ENCODE measurements at regions not wholly inside any gene's neighbourhood (a gene's known extent, or its start where the extent isn't known, plus 50 kb on each side); places are given as distances from the start of the nearest gene placed in this dataset.
"Not testable (repeated sequence)": the region's sequence is repeated elsewhere in the genome, so short reads cannot be mapped to it uniquely, and the experiment has no call there.

GRCh38 chr2:59236723-59237122 is 995.6 kb upstream of the FANCL start:
- Mint-ChIP-seq H3K27ac (no peak overlapping the region), H3K36me3 (ENCODE audit: low read depth) (no peaks in the 10 kb centered on the region), H3K4me1 (no peaks in the 10 kb centered on the region), H3K9me3 (ENCODE audit: low read depth) (no peaks in the 10 kb centered on the region), H3K27me3 (no peaks in the 10 kb centered on the region), H3K4me3 (no peak overlapping the region)
- intact Hi-C loops (cut with DNase I, micrococcal nuclease) = no loop called here
- POLR2A ChIA-PET = no interaction called here
- CTCF ChIA-PET = no interaction called here
- DNase-seq (no peak), ATAC-seq (no peak)

DNA sequence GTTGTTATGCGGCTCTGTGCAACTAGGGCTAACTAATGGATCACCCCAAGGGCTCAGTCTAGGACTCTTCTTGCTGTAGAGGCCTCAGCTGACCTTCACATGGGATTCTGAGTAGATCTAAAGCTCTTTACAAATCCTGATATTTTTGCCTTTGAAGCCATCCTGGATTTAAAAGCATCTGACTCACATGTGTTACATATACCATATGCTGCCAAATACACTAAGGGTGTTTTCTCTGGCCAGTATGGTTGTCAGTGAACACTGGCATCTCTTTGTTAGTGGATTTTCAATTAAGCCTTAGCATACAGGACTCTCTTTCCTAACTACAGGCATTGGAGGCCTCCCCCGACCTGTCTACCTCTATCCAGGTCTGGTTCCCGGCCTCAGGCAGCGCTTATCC is 992.8 kb upstream of the FANCL start:
- ChIA-PET POLR2A (no interaction called here), CTCF (interaction anchor here (0.7 kb wide), 1 partner anchor 50 kb away, joined by 3 read pairs; no protein-coding TSS in a partner anchor)
- ATAC-seq = no peak

DNA sequence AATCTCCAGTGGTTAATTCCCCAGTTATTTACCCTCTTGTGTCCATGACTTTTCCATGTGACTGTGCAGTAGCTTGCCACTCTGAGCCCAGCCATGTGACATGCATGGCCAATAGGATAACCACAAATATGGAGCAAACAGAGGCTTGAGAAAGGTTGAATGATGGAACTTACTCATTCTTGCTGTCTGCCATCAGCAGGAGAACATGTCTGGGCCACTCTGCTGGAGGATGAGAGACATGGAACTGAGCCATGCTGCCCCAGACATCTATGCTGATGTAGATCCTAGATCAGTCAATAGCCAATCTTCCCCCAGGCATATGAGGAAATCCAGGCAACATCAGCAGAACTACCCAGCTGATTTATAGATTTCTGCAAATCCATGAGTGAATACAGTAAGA is 992.3 kb upstream of the FANCL start:
- H3K4me1 Mint-ChIP-seq = no peaks in the 10 kb centered on the region
- ChIA-PET CTCF (interaction anchor here (0.7 kb wide), 1 partner anchor 50 kb away, joined by 3 read pairs; no protein-coding TSS in a partner anchor), POLR2A (no interaction called here)
- DNase-seq (no peak), ATAC-seq (no peak)
- H3K36me3 Mint-ChIP-seq (ENCODE audit: low read depth) = no peaks in the 10 kb centered on the region
- H3K4me3 Mint-ChIP-seq = no peak overlapping the region
- H3K9me3 Mint-ChIP-seq (ENCODE audit: low read depth) = no peaks in the 10 kb centered on the region
- intact Hi-C loops (cut with DNase I, micrococcal nuclease) = no loop called here
- no peak overlapping the region for H3K27ac Mint-ChIP-seq
- H3K27me3 Mint-ChIP-seq = no peaks in the 10 kb centered on the region

More for the DNA sequence above, 992.8 kb upstream of the FANCL start:
- Mint-ChIP-seq H3K27ac (no peak overlapping the region), H3K27me3 (no peaks in the 10 kb centered on the region), H3K9me3 (ENCODE audit: low read depth) (no peaks in the 10 kb centered on the region), H3K4me1 (no peaks in the 10 kb centered on the region), H3K4me3 (no peak overlapping the region), H3K36me3 (ENCODE audit: low read depth) (no peaks in the 10 kb centered on the region)
- intact Hi-C loops (cut with DNase I, micrococcal nuclease) = no loop called here
- no peak for DNase-seq

GRCh38 chr2:59232394-59233165 is 991.5 kb upstream of the FANCL start:
- Mint-ChIP-seq H3K4me3 (no peak overlapping the region), H3K27ac (no peak overlapping the region), H3K27me3 (no peaks in the 10 kb centered on the region), H3K36me3 (ENCODE audit: low read depth) (no peaks in the 10 kb centered on the region), H3K4me1 (no peaks in the 10 kb centered on the region), H3K9me3 (ENCODE audit: low read depth) (no peaks in the 10 kb centered on the region)
- intact Hi-C loops (cut with DNase I, micrococcal nuclease) = no loop called here
- DNase-seq = no peak
- ATAC-seq = no peak
- POLR2A ChIA-PET = no interaction called here
- CTCF ChIA-PET = interaction anchor here (0.6 kb wide), 1 partner anchor 118 kb away, joined by 3 read pairs; no protein-coding TSS in a partner anchor

DNA sequence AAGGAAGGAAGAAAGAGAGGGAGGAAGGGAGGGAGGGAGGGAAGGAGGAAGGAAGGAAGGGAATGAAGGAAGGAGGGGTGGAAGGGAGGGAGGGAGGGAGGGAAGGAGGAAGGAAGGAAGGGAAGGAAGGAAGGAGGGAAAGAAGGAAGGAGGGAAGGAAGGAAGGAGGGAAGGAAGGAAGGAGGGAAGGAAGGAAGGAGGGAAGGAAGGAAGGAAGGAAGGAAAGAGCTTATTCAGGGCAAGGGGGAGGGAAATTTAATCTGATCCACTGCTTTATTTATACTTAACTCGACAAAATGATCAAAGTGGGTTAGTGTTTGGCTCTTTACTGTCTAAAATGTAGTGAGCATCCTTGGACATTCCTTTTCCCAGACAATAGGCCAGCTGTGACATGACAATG is 985.2 kb upstream of the FANCL start:
- H3K27me3 Mint-ChIP-seq; intact Hi-C loops (cut with DNase I, micrococcal nuclease); DNase-seq; H3K36me3 Mint-ChIP-seq (ENCODE audit: low read depth); H3K9me3 Mint-ChIP-seq (ENCODE audit: low read depth); H3K4me1 Mint-ChIP-seq; H3K27ac Mint-ChIP-seq; POLR2A ChIA-PET; H3K4me3 Mint-ChIP-seq; CTCF ChIA-PET; ATAC-seq: not testable (repeated sequence)

GRCh38 chr2:59223742-59224141 is 982.6 kb upstream of the FANCL start:
- intact Hi-C loops (cut with DNase I, micrococcal nuclease) = no loop called here
- peaks cover 4% of the 10 kb centered on the region for H3K27me3 Mint-ChIP-seq
- CTCF ChIA-PET = no interaction called here
- no peak overlapping the region for H3K27ac Mint-ChIP-seq
- no peaks in the 10 kb centered on the region for H3K36me3 Mint-ChIP-seq (ENCODE audit: low read depth)
- no peaks in the 10 kb centered on the region for H3K4me1 Mint-ChIP-seq
- no peaks in the 10 kb centered on the region for H3K9me3 Mint-ChIP-seq (ENCODE audit: low read depth)
- no peak for DNase-seq
- POLR2A ChIA-PET = no interaction called here
- no peak overlapping the region for H3K4me3 Mint-ChIP-seq
- ATAC-seq = no peak

DNA sequence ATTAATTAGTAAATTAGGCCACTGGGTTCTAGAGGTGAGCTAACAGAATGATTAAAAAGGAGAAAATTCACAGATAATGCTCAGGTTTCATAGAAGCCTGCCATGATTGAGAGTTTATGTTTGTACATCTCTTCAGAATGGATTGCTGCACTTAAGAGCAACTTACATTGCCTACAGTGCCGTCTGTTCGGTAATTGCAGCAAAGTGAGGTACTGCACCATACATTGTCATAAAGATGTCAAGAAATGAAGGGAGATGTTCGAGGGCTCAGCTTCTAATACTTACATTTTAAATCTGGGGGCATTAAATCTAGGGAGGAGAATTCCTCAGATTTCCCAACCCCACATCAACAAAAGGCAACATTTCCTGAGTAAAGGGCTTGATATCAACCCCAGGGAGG is 976.2 kb upstream of the FANCL start:
- DNase-seq (no peak), ATAC-seq (no peak)
- Mint-ChIP-seq H3K9me3 (ENCODE audit: low read depth) (no peaks in the 10 kb centered on the region), H3K4me1 (no peaks in the 10 kb centered on the region), H3K27ac (no peak overlapping the region), H3K36me3 (ENCODE audit: low read depth) (no peaks in the 10 kb centered on the region), H3K27me3 (peaks cover 4% of the 10 kb centered on the region), H3K4me3 (no peak overlapping the region)
- POLR2A ChIA-PET = no interaction called here
- intact Hi-C loops (cut with DNase I, micrococcal nuclease) = no loop called here
- CTCF ChIA-PET = no interaction called here

GRCh38 chr2:59206361-59206760 is 965.2 kb upstream of the FANCL start:
- H3K27me3 Mint-ChIP-seq = no peaks in the 10 kb centered on the region
- no peaks in the 10 kb centered on the region for H3K9me3 Mint-ChIP-seq (ENCODE audit: low read depth)
- DNase-seq (no peak), ATAC-seq (no peak)
- H3K4me3 Mint-ChIP-seq = no peak overlapping the region
- intact Hi-C loops (cut with DNase I, micrococcal nuclease) = no loop called here
- no peaks in the 10 kb centered on the region for H3K36me3 Mint-ChIP-seq (ENCODE audit: low read depth)
- POLR2A ChIA-PET = no interaction called here
- no peaks in the 10 kb centered on the region for H3K4me1 Mint-ChIP-seq
- CTCF ChIA-PET = no interaction called here
- H3K27ac Mint-ChIP-seq = no peak overlapping the region

DNA sequence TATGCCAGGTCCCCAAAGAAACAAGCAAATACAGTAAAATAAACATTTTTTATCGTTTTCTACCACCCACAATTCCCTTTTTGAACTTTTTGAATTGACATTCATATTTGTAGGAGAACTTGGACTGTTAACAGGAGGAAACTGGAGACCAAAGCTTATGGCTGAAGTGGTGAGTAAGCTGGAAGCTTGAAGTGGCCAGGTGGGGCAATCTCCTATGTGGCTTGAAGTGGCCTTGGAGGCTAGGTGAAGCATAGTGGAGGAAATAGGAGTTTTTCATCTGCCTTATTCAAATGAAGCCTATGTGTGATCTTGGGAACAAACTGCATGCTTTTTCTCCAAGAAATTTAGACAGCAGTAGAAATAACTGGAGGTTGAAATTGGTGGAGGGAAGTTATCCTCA is 962.9 kb upstream of the FANCL start:
- no peaks in the 10 kb centered on the region for H3K9me3 Mint-ChIP-seq (ENCODE audit: low read depth)
- no peaks in the 10 kb centered on the region for H3K4me1 Mint-ChIP-seq
- H3K36me3 Mint-ChIP-seq (ENCODE audit: low read depth) = no peaks in the 10 kb centered on the region
- CTCF ChIA-PET = interaction anchor here (0.6 kb wide), 1 partner anchor 313 kb away, joined by 3 read pairs; no protein-coding TSS in a partner anchor
- intact Hi-C loops (cut with DNase I, micrococcal nuclease) = no loop called here
- POLR2A ChIA-PET = no interaction called here
- no peaks in the 10 kb centered on the region for H3K27me3 Mint-ChIP-seq
- H3K27ac Mint-ChIP-seq = no peak overlapping the region
- DNase-seq (no peak), ATAC-seq (no peak)
- no peak overlapping the region for H3K4me3 Mint-ChIP-seq

DNA sequence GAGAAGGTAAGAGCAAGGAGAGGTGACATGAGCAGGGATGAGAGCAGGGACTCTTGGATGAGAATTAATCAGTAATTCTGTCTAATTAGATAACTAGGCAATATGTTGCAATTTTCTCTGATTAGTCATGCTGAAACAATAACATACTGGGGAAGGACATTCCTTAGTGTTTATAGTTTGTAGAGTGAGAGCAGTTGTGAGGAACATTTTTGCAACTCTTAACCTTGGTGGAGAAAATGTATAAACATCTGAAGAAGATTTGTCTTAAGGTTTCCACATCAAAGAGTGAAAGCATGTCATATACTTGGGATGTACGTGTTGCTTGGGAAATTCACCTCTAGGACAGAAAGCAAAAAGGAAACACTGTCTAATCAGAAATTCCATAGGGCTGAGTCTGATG is 955.4 kb upstream of the FANCL start:
- DNase-seq (no peak), ATAC-seq (no peak)
- intact Hi-C loops (cut with DNase I, micrococcal nuclease) = no loop called here
- H3K36me3 Mint-ChIP-seq (ENCODE audit: low read depth) = no peaks in the 10 kb centered on the region
- peaks cover 6% of the 10 kb centered on the region for H3K9me3 Mint-ChIP-seq (ENCODE audit: low read depth)
- POLR2A ChIA-PET = no interaction called here
- H3K27me3 Mint-ChIP-seq = peaks cover 5% of the 10 kb centered on the region
- no peak overlapping the region for H3K27ac Mint-ChIP-seq
- CTCF ChIA-PET = no interaction called here
- no peaks in the 10 kb centered on the region for H3K4me1 Mint-ChIP-seq
- H3K4me3 Mint-ChIP-seq = no peak overlapping the region

DNA sequence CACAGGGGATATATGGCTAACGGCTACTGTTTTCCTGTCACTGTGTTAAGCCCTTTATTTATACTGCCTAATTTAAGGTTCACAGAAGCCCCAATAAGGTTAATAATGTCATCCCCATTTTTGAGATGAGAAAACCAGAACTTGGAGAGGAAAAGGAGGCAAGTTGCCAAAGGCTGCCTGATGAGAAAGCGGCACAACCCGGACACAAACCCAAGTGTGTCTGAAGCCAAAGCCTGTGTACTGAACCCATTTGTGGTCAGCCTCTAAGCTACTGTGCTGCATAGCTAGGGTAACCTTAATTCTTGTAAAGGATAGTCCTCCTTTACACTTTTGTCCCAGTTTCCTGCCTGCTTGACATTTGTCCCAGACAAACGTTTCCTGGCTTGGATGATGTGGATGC is 954.7 kb upstream of the FANCL start:
- no peak overlapping the region for H3K27ac Mint-ChIP-seq
- ChIA-PET POLR2A (no interaction called here), CTCF (no interaction called here)
- DNase-seq = no peak
- H3K36me3 Mint-ChIP-seq (ENCODE audit: low read depth) = no peaks in the 10 kb centered on the region
- intact Hi-C loops (cut with DNase I, micrococcal nuclease) = no loop called here
- no peaks in the 10 kb centered on the region for H3K4me1 Mint-ChIP-seq
- peaks cover 6% of the 10 kb centered on the region for H3K9me3 Mint-ChIP-seq (ENCODE audit: low read depth)
- ATAC-seq = no peak
- no peak overlapping the region for H3K4me3 Mint-ChIP-seq
- H3K27me3 Mint-ChIP-seq = peaks cover 5% of the 10 kb centered on the region

- no peak for ATAC-seq
- Mint-ChIP-seq H3K4me3 (no peak overlapping the region), H3K9me3 (ENCODE audit: low read depth) (no peaks in the 10 kb centered on the region), H3K4me1 (no peaks in the 10 kb centered on the region), H3K36me3 (ENCODE audit: low read depth) (no peaks in the 10 kb centered on the region), H3K27me3 (no peaks in the 10 kb centered on the region), H3K27ac (no peak overlapping the region)
- no peak for DNase-seq
- POLR2A ChIA-PET = no interaction called here
- CTCF ChIA-PET = no interaction called here
- intact Hi-C loops (cut with DNase I, micrococcal nuclease) = no loop called here
Measured at GRCh38 chr2:59191781-59192180, 950.7 kb upstream of the FANCL start.

- no peaks in the 10 kb centered on the region for H3K4me1 Mint-ChIP-seq
- no peaks in the 10 kb centered on the region for H3K36me3 Mint-ChIP-seq (ENCODE audit: low read depth)
- POLR2A ChIA-PET = no interaction called here
Measured at GRCh38 chr2:59190518-59190917, 949.4 kb upstream of the FANCL start.

More at GRCh38 chr2:59190518-59190917, 949.4 kb upstream of the FANCL start:
- Mint-ChIP-seq H3K27ac (no peak overlapping the region), H3K4me3 (no peak overlapping the region), H3K27me3 (no peaks in the 10 kb centered on the region), H3K9me3 (ENCODE audit: low read depth) (no peaks in the 10 kb centered on the region)
- DNase-seq (no peak), ATAC-seq (no peak)
- CTCF ChIA-PET = no interaction called here
- intact Hi-C loops (cut with DNase I, micrococcal nuclease) = no loop called here
